K562 (cell line): ENCODE measurements at regions not wholly inside any gene's neighbourhood (a gene's known extent, or its start where the extent isn't known, plus 50 kb on each side); places are given as distances from the start of the nearest gene placed in this dataset.

Experiments used
- ATAC-seq: fragments of 200-7000 bp; cut with Tn5 transposase; 3 replicates; pipeline ENCODE4 v1.9.1; 2020; ENCODE audit warnings: moderate library complexity
- BruUV-seq: library from RNA; stranded (reverse); fragments of 400-500 nt; replicated peaks from 2 replicates; lab custom pipeline; 2021; lab: Mats Ljungman, UMichigan
- CTCF ChIA-PET: fragments of 300-600 bp; formaldehyde crosslinking; extraction: SDS; loops from one replicate; lab custom pipeline; 2021; ENCODE audit warnings: low intra/inter-chr PET ratio; lab: Yijun Ruan, JAX
- POLR2A ChIA-PET: fragments of 300-600, 350-650 bp; sonication (Branson Sonifier 250); formaldehyde crosslinking; extraction: SDS; loops from one replicate; lab custom pipeline; 2021; ENCODE audit warnings: antibody characterized with exemption, inconsistent platforms; lab: Yijun Ruan, JAX
- DNase-seq, 4 experiments: peaks; one replicate each; pipeline versions ENCODE4 v3.0.0 to v3.0.0-alpha.2; 2011 to 2018; ENCODE audit warnings: low spot score in 3 of 4, mixed read lengths in 3 of 4; ENCODE audit errors: extremely low read depth in 1 of 4
- FAIRE-seq: peaks from 2 replicates; lab custom pipeline; 2011; peaks lifted over from hg19 to GRCh38; lab: Jason Lieb, UNC
- H2AFZ ChIP-seq: 2 replicates; pipeline ENCODE4 v1.6.0; 2011; ENCODE audit warnings: low read depth, low read length, control low read depth, inconsistent platforms
- H3K27ac ChIP-seq: fragments of 200-600 bp; 3 replicates; pipeline ENCODE4 v1.8.0; 2011; ENCODE audit warnings: low read depth, mild to moderate bottlenecking, control low read depth, inconsistent platforms, low read length, moderate library complexity, mixed read lengths; ENCODE audit errors: extremely low read depth
- H3K27me3 ChIP-seq, 2 experiments: fragments of 300-600 bp in 1 of 2; 2 replicates in 1 of 2; 3 replicates in 1 of 2; pipeline versions ENCODE4 v1.6.0 to v1.8.0; 2011; ENCODE audit warnings: inconsistent platforms in 2 of 2, low read length in 2 of 2, mild to moderate bottlenecking in 1 of 2, mixed read lengths in 1 of 2, moderate library complexity in 1 of 2; ENCODE audit not compliant: control insufficient read depth in 2 of 2, insufficient read depth in 2 of 2
- H3K36me3 ChIP-seq: fragments of 300-600 bp; 3 replicates; pipeline ENCODE4 v1.8.0; 2011; ENCODE audit warnings: mild to moderate bottlenecking, low read length, inconsistent platforms; ENCODE audit not compliant: control insufficient read depth, insufficient read depth
- H3K4me1 ChIP-seq, 2 experiments: fragments of 200-600 bp in 1 of 2; replicated peaks in 1 of 2; 2 replicates in 1 of 2; 3 replicates in 1 of 2; pipeline versions ENCODE4 v1.5.1 to v1.8.0; 2011; ENCODE audit warnings: inconsistent platforms in 2 of 2, low read length in 2 of 2, mild to moderate bottlenecking in 1 of 2, mixed read lengths in 1 of 2, moderate library complexity in 1 of 2; ENCODE audit not compliant: control insufficient read depth in 2 of 2, insufficient read depth in 2 of 2
- H3K4me2 ChIP-seq: 2 replicates; pipeline ENCODE4 v1.6.1; 2011; ENCODE audit warnings: low read length, control low read depth, inconsistent platforms, mixed read lengths; ENCODE audit not compliant: insufficient read depth
- H3K4me3 ChIP-seq: fragments of 200-600 bp; sonication (generic), shearing (Covaris generic); 2 replicates; pipeline ENCODE4 v1.5.1; 2016; ENCODE audit warnings: control low read depth, inconsistent platforms
- H3K79me2 ChIP-seq: fragments of 200-600 bp; 3 replicates; pipeline ENCODE4 v1.8.0; 2011; ENCODE audit warnings: low read length, inconsistent platforms; ENCODE audit not compliant: control insufficient read depth, insufficient read depth
- H3K9ac ChIP-seq, 2 experiments: 2 replicates each; pipeline versions ENCODE4 v1.6.0 to v1.6.1; 2011; ENCODE audit warnings: low read depth in 2 of 2, low read length in 2 of 2, control low read depth in 1 of 2, inconsistent platforms in 1 of 2, mild to moderate bottlenecking in 1 of 2, mixed read lengths in 1 of 2; ENCODE audit not compliant: insufficient read depth in 1 of 2
- H3K9me1 ChIP-seq: one replicate; pipeline ENCODE4 v1.6.0; 2011; ENCODE audit warnings: inconsistent platforms, mild to moderate bottlenecking, low read length, moderate library complexity; ENCODE audit not compliant: control insufficient read depth, insufficient read depth
- H3K9me3 ChIP-seq: replicated peaks from 2 replicates; pipeline ENCODE4 v1.5.1; 2011; ENCODE audit warnings: low read depth, low read length, inconsistent platforms; ENCODE audit not compliant: control insufficient read depth, insufficient read depth
- H4K20me1 ChIP-seq: replicated peaks from 2 replicates; pipeline ENCODE4 v1.6.1; 2011; ENCODE audit warnings: low read length, inconsistent platforms, mixed read lengths; ENCODE audit not compliant: control insufficient read depth, insufficient read depth
- FUS ChIP-seq: fragments of 200-400 bp; formaldehyde crosslinking; optimal IDR thresholded peaks from 2 replicates; pipeline ENCODE3; 2017; ENCODE audit warnings: low read depth, low read length
- HMGN3 ChIP-seq: IDR thresholded peaks from 2 replicates; pipeline ENCODE4 v1.6.1; 2011; ENCODE audit warnings: borderline replicate concordance, low read depth, mild to moderate bottlenecking, mixed read lengths, low read length; ENCODE audit not compliant: insufficient read length; ENCODE audit errors: extremely low read depth
- PHB2 ChIP-seq: fragments of 450-650 bp; IDR thresholded peaks from 2 replicates; pipeline ENCODE4 v1.6.1; 2017; ENCODE audit warnings: low read depth
- PTRF ChIP-seq: fragments of 450-650 bp; IDR thresholded peaks from 2 replicates; pipeline ENCODE4 v1.6.1; 2016; ENCODE audit warnings: mild to moderate bottlenecking, missing genetic modification characterization, missing compliant biosample characterization
- RAD51 ChIP-seq: fragments of 450-650 bp; IDR thresholded peaks from 2 replicates; pipeline ENCODE4 v1.7.1; 2016; ENCODE audit warnings: low read depth, mild to moderate bottlenecking, borderline replicate concordance
- TAF1 ChIP-seq: IDR thresholded peaks from 2 replicates; pipeline ENCODE4 v1.6.1; 2011; ENCODE audit warnings: mild to moderate bottlenecking, low read length, moderate library complexity; ENCODE audit not compliant: insufficient read depth, control insufficient read depth, severe bottlenecking; ENCODE audit errors: extremely low read depth
- ZNF407 ChIP-seq: fragments of 450-650 bp; IDR thresholded peaks from 2 replicates; pipeline ENCODE4 v1.6.1; 2016; ENCODE audit warnings: low read depth
- WGBS: fragments of 100-300 bp; shearing (Covaris generic); methylation state at CpG from one replicate; pipeline ENCODE4 v1.1.6; 2016; ENCODE audit warnings: low coverage, mixed read lengths; ENCODE audit not compliant: insufficient coverage; ENCODE audit errors: missing lambda C conversion rate; 5-methylcytosine and 5-hydroxymethylcytosine counted together
- in situ Hi-C: fragments of 300-500 bp; cut with MboI; formaldehyde crosslinking; loops from 4 replicates; pipeline ENCODE4 v1.15.0; 2018; ENCODE audit warnings: inconsistent platforms, mixed read lengths
- intact Hi-C: fragments of 100-400 bp; cut with micrococcal nuclease; formaldehyde crosslinking; loops from 2 replicates; pipeline ENCODE4 v1.14.2; 2022

GRCh38 chr5:42300496-42300895, 122.7 kb upstream of the GHR start (continued):
- no peak for TF ChIP-seq ZNF407

GRCh38 chr5:42301349-42301748, 121.9 kb upstream of the GHR start:
- Histone ChIP-seq H3K27me3 (no peaks in the 10 kb centered on the region), H4K20me1 (no peaks in the 10 kb centered on the region), H2AFZ (no peak overlapping the region), H3K36me3 (no peaks in the 10 kb centered on the region), H3K9ac (no peak overlapping the region), H3K9me1 (no peaks in the 10 kb centered on the region), H3K27ac (no peak overlapping the region), H3K9me3 (no peaks in the 10 kb centered on the region; the same call in 1 of the 2 replicates), H3K4me3 (no peak overlapping the region), H3K79me2 (no peaks in the 10 kb centered on the region), H3K4me1 (no peaks in the 10 kb centered on the region), H3K4me2 (no peak overlapping the region)
- CTCF ChIA-PET, result no interaction called here
- FAIRE-seq (no peak), DNase-seq (no peak), ATAC-seq (no peak)
- intact Hi-C loops, result no loop called here
- no TSS peak for BruUV-seq
- in situ Hi-C loops, result no loop called here
- TF ChIP-seq PHB2 (no peak), FUS (no peak), TAF1 (no peak), RAD51 (no peak), HMGN3 (no peak), PTRF (tag) (no peak)
- POLR2A ChIA-PET, result no interaction called here
- 1% methylated on average over 4 of the region's 4 CpGs for WGBS
